Uterus (tissue), 2 donors: ENCODE measurements at regions not wholly inside any gene's neighbourhood (a gene's known extent, or its start where the extent isn't known, plus 50 kb on each side); places are given as distances from the start of the nearest gene placed in this dataset.

Source experiments
- CTCF ChIP-seq, 4 experiments: fragments of 200-600 bp in 2 of 4; fragments of 450-650 bp in 2 of 4; sonication (generic) in 2 of 4; IDR thresholded peaks; one replicate each; pipeline ENCODE4 v1.5.1; 2016 to 2019; ENCODE audit warnings: antibody characterized with exemption in 4 of 4, mild to moderate bottlenecking in 2 of 4, moderate library complexity in 1 of 4
- POLR2A ChIP-seq, 2 donors: fragments of 450-650 bp; IDR thresholded peaks; one replicate each; pipeline ENCODE4 v1.6.1; 2016; ENCODE audit warnings: antibody characterized with exemption in 2 of 2, mild to moderate bottlenecking in 1 of 2, moderate library complexity in 1 of 2

GRCh38 chr11:95608093-95608492, 181.5 kb downstream of the FAM76B start:
- TF ChIP-seq CTCF (IDR thresholded peaks at IDR 0.05) (no peak), POLR2A (IDR thresholded peaks at IDR 0.05) (no peak)
